Neuronal stem cell (in vitro differentiated cells): ENCODE measurements at regions not wholly inside any gene's neighbourhood (a gene's known extent, or its start where the extent isn't known, plus 50 kb on each side); places are given as distances from the start of the nearest gene placed in this dataset.
"Not testable (repeated sequence)": the region's sequence is repeated elsewhere in the genome, so short reads cannot be mapped to it uniquely, and the experiment has no call there.

Experiments
- DNase-seq: peaks from one replicate; pipeline ENCODE4 v3.0.0-alpha.2; 2013; ENCODE audit warnings: low spot score
- H2AFZ ChIP-seq: one replicate; pipeline ENCODE4 v1.6.1; 2013; ENCODE audit warnings: mild to moderate bottlenecking, low read length, inconsistent platforms
- H2AK5ac ChIP-seq: 2 replicates; pipeline ENCODE4 v1.6.1; 2013; ENCODE audit warnings: low read depth, mild to moderate bottlenecking, inconsistent platforms, low read length, moderate library complexity, mixed read lengths
- H2BK120ac ChIP-seq: 2 replicates; pipeline ENCODE4 v1.6.1; 2013; ENCODE audit warnings: low read depth, mild to moderate bottlenecking, inconsistent platforms, low read length, moderate library complexity, mixed read lengths
- H2BK12ac ChIP-seq: one replicate; pipeline ENCODE4 v1.6.1; 2013; ENCODE audit warnings: low read length, inconsistent platforms
- H2BK15ac ChIP-seq: 2 replicates; pipeline ENCODE4 v1.6.1; 2013; ENCODE audit warnings: mild to moderate bottlenecking, low read length, inconsistent platforms, mixed read lengths
- H2BK5ac ChIP-seq: one replicate; pipeline ENCODE4 v1.6.1; 2013; ENCODE audit warnings: inconsistent platforms, mild to moderate bottlenecking, low read length, moderate library complexity
- H3K14ac ChIP-seq: one replicate; pipeline ENCODE4 v1.6.1; 2013; ENCODE audit warnings: low read length, inconsistent platforms
- H3K18ac ChIP-seq: 2 replicates; pipeline ENCODE4 v1.6.1; 2013; ENCODE audit warnings: low read length, inconsistent platforms
- H3K23ac ChIP-seq: 2 replicates; pipeline ENCODE4 v1.6.1; 2013; ENCODE audit warnings: low read depth, mild to moderate bottlenecking, mixed read lengths, low read length, inconsistent platforms; ENCODE audit not compliant: poor library complexity
- H3K27ac ChIP-seq: replicated peaks from 3 replicates; pipeline ENCODE4 v1.5.1; 2013; ENCODE audit warnings: low read length, inconsistent platforms
- H3K27me3 ChIP-seq, 3 experiments: 2 replicates each; pipeline ENCODE4 v1.6.1; 2013; ENCODE audit warnings: low read length in 3 of 3, mild to moderate bottlenecking in 2 of 3, inconsistent platforms in 1 of 3, low read depth in 1 of 3, mixed read lengths in 1 of 3, moderate library complexity in 1 of 3; ENCODE audit not compliant: control insufficient read depth in 3 of 3, insufficient read depth in 3 of 3
- H3K36me3 ChIP-seq, 2 donors: replicated peaks in 1 of 2; 2 replicates each; pipeline ENCODE4 v1.6.1; 2013; ENCODE audit warnings: low read length in 2 of 2; ENCODE audit not compliant: control insufficient read depth in 2 of 2, insufficient read depth in 2 of 2
- H3K4ac ChIP-seq: 2 replicates; pipeline ENCODE4 v1.6.1; 2013; ENCODE audit warnings: inconsistent platforms, mild to moderate bottlenecking, low read length, moderate library complexity
- H3K4me1 ChIP-seq, 2 donors: 1 replicate in 1 of 2; 2 replicates in 1 of 2; pipeline ENCODE4 v1.6.1; 2013; ENCODE audit warnings: low read length in 2 of 2, low read depth in 1 of 2; ENCODE audit not compliant: control insufficient read depth in 2 of 2, insufficient read depth in 1 of 2
- H3K4me2 ChIP-seq: one replicate; pipeline ENCODE4 v1.6.1; 2013; ENCODE audit warnings: mild to moderate bottlenecking, low read length, inconsistent platforms; ENCODE audit not compliant: insufficient read depth, poor library complexity, severe bottlenecking
- H3K4me3 ChIP-seq, 2 donors: 2 replicates each; pipeline ENCODE4 v1.5.1; 2013; ENCODE audit warnings: low read length in 2 of 2, mild to moderate bottlenecking in 2 of 2, inconsistent platforms in 1 of 2, moderate library complexity in 1 of 2
- H3K79me1 ChIP-seq: one replicate; pipeline ENCODE4 v1.6.1; 2013; ENCODE audit warnings: low read depth, mild to moderate bottlenecking, inconsistent platforms, low read length, moderate library complexity
- H3K9ac ChIP-seq: one replicate; pipeline ENCODE4 v1.6.1; 2013; ENCODE audit warnings: mild to moderate bottlenecking, low read depth, low read length, inconsistent platforms; ENCODE audit not compliant: poor library complexity
- H3K9me3 ChIP-seq, 2 donors: replicated peaks in 1 of 2; 2 replicates each; pipeline versions ENCODE3 to v1.6.1; 2013; ENCODE audit warnings: low read length in 2 of 2, mild to moderate bottlenecking in 2 of 2, inconsistent platforms in 1 of 2, low read depth in 1 of 2, mixed read lengths in 1 of 2, moderate library complexity in 1 of 2; ENCODE audit not compliant: control insufficient read depth in 2 of 2, insufficient read depth in 1 of 2
- H4K8ac ChIP-seq: one replicate; pipeline ENCODE4 v1.6.1; 2013; ENCODE audit warnings: low read depth, mild to moderate bottlenecking, inconsistent platforms, low read length, moderate library complexity
- H4K91ac ChIP-seq: one replicate; pipeline ENCODE4 v1.6.1; 2013; ENCODE audit warnings: low read length, low read depth, mild to moderate bottlenecking, inconsistent platforms; ENCODE audit not compliant: poor library complexity
- WGBS, 2 donors: extraction: QIAGEN DNeasy Blood & Tissue Kit; methylation state at CpG; one replicate each; pipeline ENCODE4 v1.1.7; 2013; ENCODE audit warnings: missing lambda C conversion rate in 2 of 2, mixed read lengths in 1 of 2; ENCODE audit not compliant: insufficient read length in 2 of 2, insufficient replicate concordance in 1 of 2; ENCODE audit errors: extremely low coverage in 2 of 2; 5-methylcytosine and 5-hydroxymethylcytosine counted together

DNA sequence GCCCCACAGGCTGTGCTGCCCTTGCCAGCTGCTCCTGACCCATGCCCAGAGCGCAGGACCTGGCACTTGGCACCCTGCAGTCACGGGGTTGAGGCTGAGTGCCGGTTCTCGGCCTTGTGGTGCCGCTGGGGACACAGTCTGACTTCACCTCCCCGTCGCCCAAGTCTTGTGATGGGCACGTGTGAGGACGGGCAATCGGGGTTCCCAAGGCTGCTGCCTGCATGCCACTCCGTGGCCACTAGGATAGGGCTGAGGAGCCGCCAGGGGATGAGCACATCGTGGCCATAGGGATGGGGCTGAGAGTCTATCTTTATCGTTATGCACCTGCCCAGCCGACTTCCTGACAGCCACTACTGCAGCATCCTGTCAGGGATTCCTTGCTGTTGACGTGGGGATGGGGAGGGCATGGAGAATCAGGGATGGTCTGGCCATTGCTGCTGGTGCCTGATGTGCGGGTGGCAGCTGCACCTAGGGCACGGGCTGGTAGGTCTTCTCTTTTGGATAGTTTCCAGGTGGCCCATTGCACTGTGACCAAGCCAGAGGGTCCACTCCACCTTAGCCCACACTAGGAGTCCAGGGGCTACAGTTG, 243.5 kb downstream of the FOXD4L6 start:
- H2BK120ac ChIP-seq, H2AFZ ChIP-seq, H3K79me1 ChIP-seq, H2BK15ac ChIP-seq, H4K91ac ChIP-seq, H2AK5ac ChIP-seq, H3K23ac ChIP-seq, H3K4me2 ChIP-seq, H4K8ac ChIP-seq, H3K36me3 ChIP-seq, H2BK5ac ChIP-seq, H3K4me1 ChIP-seq, H3K27me3 ChIP-seq, H3K4ac ChIP-seq, H2BK12ac ChIP-seq, DNase-seq, H3K27ac ChIP-seq: not testable (repeated sequence)
- peak overlapping the region; percentile 63 for H3K14ac ChIP-seq
- H3K4me3 ChIP-seq: peak overlapping the region in 1 of 2 donors; percentile 56
- no CpG with 5 or more reads among the region's 18 CpGs for WGBS, 2 donors
- peak overlapping the region; percentile 50 for H3K9ac ChIP-seq
- H3K9me3 ChIP-seq: peaks cover 0 to 12% of the 10 kb centered on the region in 2 donors
- H3K18ac ChIP-seq: peak overlapping the region; percentile 48

DNA sequence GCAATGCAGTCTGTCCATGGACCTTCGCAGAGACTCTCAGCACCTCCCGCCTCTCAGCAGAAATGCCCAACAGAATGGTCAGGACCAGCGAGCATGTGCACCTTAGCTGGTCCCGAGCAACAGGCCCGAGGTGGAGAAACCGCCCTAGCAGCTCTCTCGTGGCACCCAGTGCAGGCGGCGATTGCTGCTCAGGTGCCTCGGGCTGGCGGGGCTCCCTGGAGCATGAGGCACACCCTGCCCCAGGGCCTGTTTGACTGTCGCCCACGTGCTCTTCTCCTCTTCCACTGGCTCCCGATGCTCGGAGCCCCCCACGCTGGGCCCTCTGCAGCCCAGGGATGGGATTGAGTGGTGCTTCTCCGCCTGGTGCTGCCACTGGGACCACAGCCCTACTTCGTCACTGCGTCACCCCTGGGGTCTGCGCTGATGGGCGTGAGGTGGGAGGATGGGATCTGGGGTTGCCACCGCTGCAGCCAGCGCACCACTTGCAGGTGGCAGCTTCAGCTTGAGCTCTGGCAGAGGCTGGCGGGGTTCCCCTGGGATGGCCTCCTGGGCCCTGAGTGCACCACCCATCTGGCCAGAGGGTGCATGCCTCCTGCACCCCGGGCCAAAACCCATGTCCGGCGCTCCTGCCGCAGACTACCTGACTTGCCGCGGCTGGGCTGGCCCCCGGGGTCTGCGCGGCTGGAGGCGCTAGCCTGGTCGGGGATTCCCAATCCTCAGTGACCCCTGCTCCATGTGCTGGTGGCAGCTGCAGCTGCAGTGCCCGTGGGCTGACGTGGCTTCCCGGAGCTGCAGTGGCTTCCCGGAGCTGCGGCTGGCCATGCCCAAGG, 244.2 kb downstream of the FOXD4L6 start:
- Histone ChIP-seq H2BK12ac (no peak overlapping the region), H3K4me1 (no peaks in the 10 kb centered on the region), H4K8ac (peak overlapping the region; percentile 25), H3K4me3 (peak overlapping the region in 1 of 2 donors; percentile 46), H3K27ac (no peak overlapping the region), H3K9ac (peak overlapping the region; percentile 12), H3K9me3 (peaks cover 0 to 12% of the 10 kb centered on the region in 2 donors), H3K27me3 (peaks cover 0 to 7% (median 0%) of the 10 kb centered on the region in 3 experiments), H3K23ac (peak overlapping the region; percentile 11), H2AK5ac (no peak overlapping the region), H4K91ac (no peak overlapping the region), H2BK15ac (no peak overlapping the region), H3K14ac (peak overlapping the region; percentile 63), H3K4ac (no peak overlapping the region), H2BK120ac (no peak overlapping the region), H2BK5ac (no peak overlapping the region), H3K79me1 (no peaks in the 10 kb centered on the region), H3K18ac (no peak overlapping the region), H3K4me2 (no peak overlapping the region), H3K36me3 (no peaks in the 10 kb centered on the region), H2AFZ (no peak overlapping the region)
- WGBS, 2 donors: no CpG with 5 or more reads among the region's 40 CpGs
- DNase-seq: no peak

DNA sequence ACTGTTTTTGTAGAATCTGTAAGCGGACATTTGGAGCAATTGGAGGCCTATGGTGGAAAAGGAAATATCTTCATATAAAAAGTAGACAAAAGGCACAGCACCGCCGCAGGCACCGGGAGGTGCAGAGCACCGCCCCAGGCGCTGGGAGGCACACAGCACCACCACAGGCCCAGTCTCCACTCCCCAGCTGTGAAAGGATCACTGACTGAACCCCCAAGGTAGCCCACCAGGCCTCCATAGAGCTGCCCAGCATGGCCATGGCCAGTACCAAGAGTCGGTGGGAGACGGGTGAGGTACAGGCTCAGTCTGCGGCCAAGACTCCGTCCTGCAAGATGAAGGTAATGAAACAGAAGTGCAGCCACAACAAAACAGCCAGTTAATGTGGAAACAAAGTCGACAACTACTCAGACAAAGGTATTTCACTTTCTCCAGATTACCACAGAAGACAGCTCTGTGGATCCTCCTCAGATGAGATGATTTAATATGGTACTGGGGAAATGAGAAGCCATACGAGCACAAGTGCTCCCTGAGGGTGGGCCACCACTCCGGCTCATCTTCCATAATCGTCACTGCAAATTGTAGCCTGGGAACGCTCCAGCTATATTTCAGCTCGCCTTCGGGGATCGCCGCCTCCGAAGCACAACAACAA, 244.9 kb downstream of the FOXD4L6 start:
- H4K91ac ChIP-seq, H3K4ac ChIP-seq, H2BK120ac ChIP-seq, H2AFZ ChIP-seq, H2AK5ac ChIP-seq, DNase-seq, H3K36me3 ChIP-seq, H3K4me1 ChIP-seq, H2BK15ac ChIP-seq, H2BK5ac ChIP-seq, H3K27ac ChIP-seq, H2BK12ac ChIP-seq, H3K27me3 ChIP-seq, H3K18ac ChIP-seq, H3K4me2 ChIP-seq, H3K23ac ChIP-seq, H3K14ac ChIP-seq, H3K79me1 ChIP-seq, H3K4me3 ChIP-seq, H3K9ac ChIP-seq: not testable (repeated sequence)
- peaks cover 0 to 12% of the 10 kb centered on the region in 2 donors for H3K9me3 ChIP-seq
- WGBS, 2 donors: no CpG with 5 or more reads among the region's 20 CpGs
- H4K8ac ChIP-seq: peak overlapping the region; percentile 25

DNA sequence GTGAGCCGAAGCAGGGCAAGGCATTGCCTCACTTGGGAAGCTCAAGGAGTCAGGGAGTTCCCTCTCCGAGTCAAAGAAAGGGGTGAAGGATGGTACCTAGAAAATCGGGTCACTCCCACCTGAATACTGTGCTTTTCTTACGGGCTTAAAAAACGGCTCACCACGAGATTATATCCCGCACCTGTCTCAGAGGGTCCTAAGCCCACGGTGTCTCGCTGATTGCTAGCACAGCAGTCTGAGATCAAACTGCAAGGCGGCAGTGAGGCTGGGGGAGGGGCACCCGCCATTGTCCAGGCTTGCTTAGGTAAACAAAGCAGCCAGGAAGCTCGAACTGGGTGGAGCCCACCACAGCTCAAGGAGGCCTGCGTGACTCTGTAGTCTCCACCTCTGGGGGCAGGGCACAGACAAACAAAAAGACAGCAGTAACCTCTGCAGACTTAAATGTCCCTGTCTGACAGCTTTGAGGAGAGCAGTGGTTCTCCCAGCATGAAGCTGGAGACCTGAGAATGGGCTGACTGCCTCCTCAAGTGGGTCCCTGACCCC, 254.7 kb downstream of the FOXD4L6 start:
- not testable (repeated sequence) for H3K4ac ChIP-seq, H3K18ac ChIP-seq, DNase-seq, H3K27me3 ChIP-seq, H3K14ac ChIP-seq, H4K91ac ChIP-seq, H2AK5ac ChIP-seq, H3K27ac ChIP-seq, H3K9me3 ChIP-seq, H2BK5ac ChIP-seq, H3K4me3 ChIP-seq, H2BK12ac ChIP-seq, H3K36me3 ChIP-seq, H3K4me2 ChIP-seq, H3K79me1 ChIP-seq, H2BK120ac ChIP-seq, H3K23ac ChIP-seq, H2AFZ ChIP-seq, H4K8ac ChIP-seq, H3K9ac ChIP-seq, H2BK15ac ChIP-seq, H3K4me1 ChIP-seq
- no CpG with 5 or more reads among the region's 13 CpGs for WGBS, 2 donors
